T-cell (primary cell): ENCODE measurements at regions not wholly inside any gene's neighbourhood (a gene's known extent, or its start where the extent isn't known, plus 50 kb on each side); places are given as distances from the start of the nearest gene placed in this dataset.

ENCODE experiments used
- ATAC-seq, 4 experiments: fragments of 200-7000 bp in 3 of 4; fragments of 150-1000 bp in 1 of 4; cut with Tn5 transposase; replicated peaks in 1 of 4; 1 replicate in 3 of 4; 2 replicates in 1 of 4; pipeline ENCODE4 v1.10.0; 2021; ENCODE audit warnings: moderate library complexity in 3 of 4, mild to moderate bottlenecking in 2 of 4, moderate number of reproducible peaks in 1 of 4
- CTCF ChIA-PET, 2 donors: fragments of 300-600 bp; sonication (Branson Sonifier 250); formaldehyde crosslinking; loops; one replicate each; lab custom pipeline; 2022; ENCODE audit warnings: antibody characterized with exemption in 2 of 2; lab: Charles Lee
- POLR2A ChIA-PET, 2 donors: fragments of 300-600 bp; sonication (Branson Sonifier 250); formaldehyde crosslinking; loops; one replicate each; lab custom pipeline; 2022; ENCODE audit warnings: antibody characterized with exemption in 2 of 2; lab: Charles Lee
- DNase-seq, 35 experiments: peaks; one replicate each; pipeline versions ENCODE4 v3.0.0 to v3.0.0-alpha.2; 2013 to 2023
- H3K27ac ChIP-seq: one replicate; pipeline ENCODE4 v1.5.1; 2013; ENCODE audit warnings: low read length
- H3K27me3 ChIP-seq, 2 experiments: replicated peaks in 1 of 2; 1 replicate in 1 of 2; 2 replicates in 1 of 2; pipeline versions ENCODE4 v1.6.1 to v1.7.0; 2013; ENCODE audit warnings: low read length in 1 of 2, mixed read lengths in 1 of 2; ENCODE audit not compliant: control insufficient read depth in 2 of 2, insufficient read depth in 2 of 2; ENCODE audit errors: extremely low read depth in 1 of 2
- H3K36me3 ChIP-seq, 2 donors: 1 replicate in 1 of 2; 2 replicates in 1 of 2; pipeline versions ENCODE4 v1.6.1 to v1.7.0; 2013; ENCODE audit warnings: low read length in 1 of 2; ENCODE audit not compliant: control insufficient read depth in 2 of 2, insufficient read depth in 1 of 2; ENCODE audit errors: extremely low read depth in 1 of 2
- H3K4me1 ChIP-seq, 2 experiments: 1 replicate in 1 of 2; 2 replicates in 1 of 2; pipeline versions ENCODE4 v1.6.1 to v1.7.0; 2013; ENCODE audit warnings: low read length in 2 of 2, mixed read lengths in 1 of 2; ENCODE audit not compliant: insufficient read depth in 2 of 2, control insufficient read depth in 1 of 2; ENCODE audit errors: extremely low read depth in 1 of 2
- H3K4me3 ChIP-seq, 2 donors: 1 replicate in 1 of 2; 2 replicates in 1 of 2; pipeline versions ENCODE4 v1.5.1 to v1.7.0; 2013; ENCODE audit warnings: mild to moderate bottlenecking in 2 of 2, low read length in 1 of 2, moderate library complexity in 1 of 2; ENCODE audit not compliant: control insufficient read depth in 1 of 2; ENCODE audit errors: extremely low read depth in 1 of 2
- H3K9me3 ChIP-seq: 2 replicates; pipeline ENCODE4 v1.7.0; 2013
- H3K27ac Mint-ChIP-seq, 2 donors: one replicate each; pipeline ENCODE4 v1.8.0; 2020 to 2021; ENCODE audit warnings: mild to moderate bottlenecking in 2 of 2, mixed read lengths in 2 of 2
- H3K27me3 Mint-ChIP-seq, 2 donors: one replicate each; pipeline ENCODE4 v1.8.0; 2021 to 2022; ENCODE audit warnings: mixed read lengths in 2 of 2
- H3K36me3 Mint-ChIP-seq: one replicate; pipeline ENCODE4 v1.8.0; 2021; ENCODE audit warnings: mixed read lengths
- H3K4me1 Mint-ChIP-seq, 3 donors: one replicate each; pipeline ENCODE4 v1.8.0; 2020 to 2022; ENCODE audit warnings: mixed read lengths in 3 of 3, mild to moderate bottlenecking in 1 of 3
- H3K4me3 Mint-ChIP-seq, 3 donors: one replicate each; pipeline ENCODE4 v1.8.0; 2020 to 2022; ENCODE audit warnings: mild to moderate bottlenecking in 3 of 3, mixed read lengths in 3 of 3, moderate library complexity in 3 of 3
- H3K9me3 Mint-ChIP-seq, 3 donors: one replicate each; pipeline ENCODE4 v1.8.0; 2020 to 2022; ENCODE audit warnings: mixed read lengths in 3 of 3
- WGBS: methylation state at CpG from one replicate; pipeline ENCODE4 v1.1.5; 2013; ENCODE audit warnings: missing lambda C conversion rate; ENCODE audit not compliant: insufficient coverage; 5-methylcytosine and 5-hydroxymethylcytosine counted together

DNA sequence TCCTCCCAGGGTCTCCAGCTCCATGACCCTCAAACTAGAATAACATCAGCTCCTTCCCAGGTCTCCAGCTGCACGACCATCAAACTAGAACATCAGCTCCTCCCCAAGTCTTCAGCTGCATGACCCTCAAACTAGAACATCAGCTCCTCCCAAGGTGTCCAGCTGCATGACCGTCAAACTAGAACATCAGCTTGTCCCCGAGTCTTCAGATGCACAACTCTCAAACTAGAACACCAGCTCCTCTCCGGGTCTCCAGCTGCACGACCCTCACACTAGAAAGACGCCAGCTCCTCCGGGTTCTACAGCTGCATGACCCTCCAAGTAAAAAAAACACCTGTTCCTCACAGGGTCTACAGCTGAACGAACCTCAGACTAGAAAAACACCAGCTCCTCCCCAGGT lies 312.9 kb upstream of the TFPI start:
- WGBS, result 83% methylated on average over 8 of the region's 8 CpGs
- Histone ChIP-seq H3K27me3 (peaks cover 0 to 3% of the 10 kb centered on the region in 2 experiments), H3K27ac (no peak overlapping the region), H3K4me1 (no peaks in the 10 kb centered on the region), H3K4me3 (no peak overlapping the region), H3K36me3 (no peaks in the 10 kb centered on the region), H3K9me3 (no peaks in the 10 kb centered on the region)
- no peaks in the 10 kb centered on the region for H3K36me3 Mint-ChIP-seq
- DNase-seq (no peak), ATAC-seq (no peak)
- CTCF ChIA-PET, result interaction anchor here in 1 of 2 donors (0.6 kb wide), 1 partner anchor 406 kb away, joined by 3 read pairs; no protein-coding TSS in a partner anchor
- H3K4me1 Mint-ChIP-seq, result no peaks in the 10 kb centered on the region
- H3K27ac Mint-ChIP-seq, result no peak overlapping the region
- POLR2A ChIA-PET, result interaction anchor here in 1 of 2 donors (0.6 kb wide), 1 partner anchor 10 kb away, joined by 4 read pairs; no protein-coding TSS in a partner anchor
- peaks cover 2 to 18% (median 14%) of the 10 kb centered on the region in 3 donors for H3K9me3 Mint-ChIP-seq
- no peak overlapping the region for H3K4me3 Mint-ChIP-seq
- peaks cover 2 to 8% of the 10 kb centered on the region in 2 donors for H3K27me3 Mint-ChIP-seq

DNA sequence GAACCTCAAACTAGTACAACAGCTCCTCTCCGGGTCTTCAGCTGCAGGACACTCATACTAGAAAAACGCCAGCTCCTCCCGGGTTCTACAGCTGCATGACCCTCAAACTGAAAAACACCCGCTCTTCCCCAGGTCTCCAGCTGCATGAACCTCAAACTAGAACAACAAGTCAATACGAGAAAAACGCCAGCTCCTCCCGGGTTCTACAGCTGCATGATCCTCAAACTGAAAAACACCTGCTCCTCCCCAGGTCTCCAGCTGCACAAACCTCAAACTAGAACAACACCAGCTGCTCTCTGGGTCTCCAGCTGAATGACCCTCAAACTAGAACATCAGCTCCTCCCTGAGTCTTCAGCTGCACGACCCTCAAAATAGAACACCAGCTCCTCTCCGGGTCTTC lies 315.0 kb upstream of the TFPI start:
- H3K4me3 Mint-ChIP-seq, result no peak overlapping the region
- no peaks in the 10 kb centered on the region for H3K9me3 ChIP-seq
- H3K4me1 Mint-ChIP-seq, result no peaks in the 10 kb centered on the region
- POLR2A ChIA-PET, result no interaction called here
- H3K4me3 ChIP-seq, result no peak overlapping the region
- ATAC-seq (no peak), DNase-seq (no peak)
- H3K36me3 Mint-ChIP-seq, result no peaks in the 10 kb centered on the region
- 59% methylated on average over 8 of the region's 9 CpGs for WGBS
- H3K27me3 ChIP-seq, result peaks cover 0 to 3% of the 10 kb centered on the region in 2 experiments
- no peak overlapping the region for H3K27ac ChIP-seq
- H3K4me1 ChIP-seq, result no peaks in the 10 kb centered on the region
- H3K9me3 Mint-ChIP-seq, result peaks cover 2 to 18% (median 14%) of the 10 kb centered on the region in 3 donors
- H3K27me3 Mint-ChIP-seq, result peaks cover 2 to 8% of the 10 kb centered on the region in 2 donors
- H3K27ac Mint-ChIP-seq, result no peak overlapping the region
- no peaks in the 10 kb centered on the region for H3K36me3 ChIP-seq
- CTCF ChIA-PET, result no interaction called here

DNA sequence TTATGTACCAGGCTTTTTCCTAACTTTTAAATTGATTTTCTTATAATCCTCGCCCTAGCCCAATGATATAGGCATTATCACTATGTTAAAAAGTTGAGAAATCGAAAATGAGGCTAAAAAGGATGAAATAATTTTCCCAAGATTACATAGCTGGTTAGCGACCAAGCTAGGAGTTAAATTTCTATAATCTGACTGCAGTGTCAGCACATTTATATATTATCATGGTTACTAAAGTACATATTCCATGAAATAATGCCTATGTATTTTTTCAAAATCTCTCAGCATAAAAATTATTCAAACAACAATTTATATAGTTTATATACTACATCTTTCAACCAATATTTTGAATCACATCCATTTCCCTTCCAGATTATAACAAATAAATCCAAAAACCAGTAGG lies 317.3 kb upstream of the TFPI start:
- Mint-ChIP-seq H3K27me3 (peaks cover 0 to 8% of the 10 kb centered on the region in 2 donors), H3K9me3 (peaks cover 5 to 21% (median 14%) of the 10 kb centered on the region in 3 donors), H3K4me3 (no peak overlapping the region), H3K4me1 (no peaks in the 10 kb centered on the region), H3K27ac (no peak overlapping the region), H3K36me3 (no peaks in the 10 kb centered on the region)
- Histone ChIP-seq H3K9me3 (no peaks in the 10 kb centered on the region), H3K4me1 (no peaks in the 10 kb centered on the region), H3K36me3 (no peaks in the 10 kb centered on the region), H3K4me3 (no peak overlapping the region), H3K27me3 (peaks cover 0 to 3% of the 10 kb centered on the region in 2 experiments), H3K27ac (no peak overlapping the region)
- ChIA-PET CTCF (interaction anchor here in 1 of 2 donors (0.5 kb wide), 1 partner anchor 1334 kb away, joined by 3 read pairs; no protein-coding TSS in a partner anchor), POLR2A (no interaction called here)
- WGBS, result no CpG with 5 or more reads among the region's 3 CpGs
- ATAC-seq (no peak), DNase-seq (no peak)

DNA sequence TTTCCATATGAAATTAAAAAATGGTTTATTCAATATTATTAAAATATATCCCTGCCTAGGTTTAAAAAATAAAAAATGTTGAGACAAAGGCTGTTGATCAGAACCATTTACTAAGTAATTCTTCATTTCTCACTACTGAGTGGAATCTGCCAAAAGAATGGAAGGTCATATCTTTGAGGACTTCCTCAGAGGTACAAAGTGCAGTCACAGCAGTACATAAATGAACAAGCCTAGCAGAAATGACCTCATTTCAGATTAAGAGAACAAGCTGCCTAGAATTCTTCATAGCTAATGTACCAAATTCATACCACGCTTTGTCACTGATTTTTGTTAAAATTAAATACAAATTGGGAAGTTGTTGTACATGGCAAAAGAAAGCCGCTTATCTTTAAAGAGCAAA lies 318.9 kb upstream of the TFPI start:
- Histone ChIP-seq H3K27ac (no peak overlapping the region), H3K4me1 (no peaks in the 10 kb centered on the region), H3K36me3 (no peaks in the 10 kb centered on the region), H3K4me3 (no peak overlapping the region), H3K27me3 (no peaks in the 10 kb centered on the region), H3K9me3 (no peaks in the 10 kb centered on the region)
- H3K4me1 Mint-ChIP-seq, result no peaks in the 10 kb centered on the region
- DNase-seq (no peak), ATAC-seq (no peak)
- WGBS, result no CpG with 5 or more reads among the region's 2 CpGs
- POLR2A ChIA-PET, result no interaction called here
- H3K36me3 Mint-ChIP-seq, result no peaks in the 10 kb centered on the region
- H3K27ac Mint-ChIP-seq, result no peak overlapping the region
- no peaks in the 10 kb centered on the region for H3K27me3 Mint-ChIP-seq
- no peak overlapping the region for H3K4me3 Mint-ChIP-seq
- H3K9me3 Mint-ChIP-seq, result peaks cover 5 to 9% (median 6%) of the 10 kb centered on the region in 3 donors
- CTCF ChIA-PET, result no interaction called here

DNA sequence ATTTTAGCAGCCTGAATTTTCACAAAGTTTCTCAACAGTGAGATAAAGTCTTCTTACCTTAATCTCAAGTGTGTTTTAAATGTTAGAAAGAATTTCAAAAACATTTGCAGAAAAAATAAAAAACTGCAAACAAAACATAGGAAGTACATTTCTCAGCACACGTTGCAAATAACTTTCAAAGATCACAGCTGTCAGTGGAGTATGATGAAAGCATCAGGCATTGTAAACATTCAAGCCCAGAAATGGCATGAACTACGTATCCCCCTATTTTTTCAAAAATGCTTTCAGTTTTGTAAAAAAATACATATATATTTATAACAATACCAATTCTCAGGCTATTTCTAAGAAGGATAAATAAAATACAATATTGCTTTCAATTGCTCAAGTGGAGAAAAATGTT lies 320.6 kb upstream of the TFPI start:
- no peaks in the 10 kb centered on the region for H3K4me1 ChIP-seq
- no peaks in the 10 kb centered on the region for H3K27me3 ChIP-seq
- H3K36me3 Mint-ChIP-seq, result no peaks in the 10 kb centered on the region
- no peaks in the 10 kb centered on the region for H3K4me1 Mint-ChIP-seq
- peaks cover 2 to 5% (median 3%) of the 10 kb centered on the region in 3 donors for H3K9me3 Mint-ChIP-seq
- DNase-seq (no peak), ATAC-seq (no peak)
- H3K27ac ChIP-seq, result no peak overlapping the region
- no peaks in the 10 kb centered on the region for H3K9me3 ChIP-seq
- CTCF ChIA-PET, result interaction anchor here in 1 of 2 donors (0.7 kb wide), 1 partner anchor 8 kb away, joined by 3 read pairs; no protein-coding TSS in a partner anchor
- no peaks in the 10 kb centered on the region for H3K27me3 Mint-ChIP-seq
- no CpG with 5 or more reads among the region's 2 CpGs for WGBS
- H3K36me3 ChIP-seq, result no peaks in the 10 kb centered on the region
- H3K27ac Mint-ChIP-seq, result no peak overlapping the region
- H3K4me3 ChIP-seq, result no peak overlapping the region
- POLR2A ChIA-PET, result no interaction called here
- no peak overlapping the region for H3K4me3 Mint-ChIP-seq

DNA sequence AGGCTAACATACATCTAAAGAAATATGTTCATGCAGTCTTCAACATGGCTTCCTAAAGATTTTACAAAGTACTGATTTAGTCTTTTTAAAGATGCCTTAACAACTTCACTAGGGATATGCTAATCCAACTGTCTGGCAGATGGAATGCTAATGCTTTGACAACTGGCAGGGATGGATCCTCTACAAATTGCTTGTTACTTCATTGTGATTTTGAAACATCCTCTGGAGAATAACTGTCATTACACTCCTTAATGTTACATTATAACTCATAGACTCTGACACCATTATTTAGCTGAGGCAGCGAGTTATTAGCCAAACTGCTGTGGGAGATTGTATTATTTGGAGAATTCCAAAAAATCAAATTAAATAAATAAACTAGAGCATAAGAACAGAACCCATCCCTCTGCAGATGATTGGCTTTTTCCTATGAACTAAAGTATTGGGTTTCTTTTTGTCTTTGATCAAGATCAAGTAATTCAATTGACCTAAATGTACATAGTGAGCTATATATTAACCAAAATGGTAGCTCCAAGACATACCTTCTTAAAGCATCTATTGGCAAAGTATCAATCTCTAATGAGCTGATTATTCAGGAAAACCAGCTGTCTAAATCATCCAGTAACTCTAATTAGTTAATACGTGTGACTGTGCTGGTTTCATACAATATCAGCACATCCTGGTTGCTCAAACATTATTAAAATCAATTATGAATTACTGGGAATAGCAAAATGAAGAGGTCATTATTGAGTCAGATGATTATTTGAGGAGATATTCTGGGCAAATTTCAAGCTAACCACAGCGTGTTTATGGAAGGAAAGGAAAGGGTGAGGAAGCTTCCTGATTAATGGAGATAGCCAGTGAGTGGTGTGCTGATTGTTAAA lies 321.3 kb upstream of the TFPI start:
- no peak overlapping the region for H3K27ac ChIP-seq
- ATAC-seq (no peak), DNase-seq (no peak)
- H3K4me1 ChIP-seq, result no peaks in the 10 kb centered on the region
- no peaks in the 10 kb centered on the region for H3K36me3 ChIP-seq
- no peaks in the 10 kb centered on the region for H3K4me1 Mint-ChIP-seq
- no peak overlapping the region for H3K4me3 ChIP-seq
- CTCF ChIA-PET, result interaction anchor here in 1 of 2 donors (0.7 kb wide), 1 partner anchor 9 kb away, joined by 3 read pairs; no protein-coding TSS in a partner anchor
- H3K9me3 ChIP-seq, result no peaks in the 10 kb centered on the region
- H3K27me3 Mint-ChIP-seq, result no peaks in the 10 kb centered on the region
- peaks cover 2 to 5% (median 3%) of the 10 kb centered on the region in 3 donors for H3K9me3 Mint-ChIP-seq
- WGBS, result 60% methylated on average over 1 of the region's 3 CpGs
- H3K27me3 ChIP-seq, result no peaks in the 10 kb centered on the region
- POLR2A ChIA-PET, result no interaction called here
- H3K27ac Mint-ChIP-seq, result no peak overlapping the region
- no peak overlapping the region for H3K4me3 Mint-ChIP-seq
- H3K36me3 Mint-ChIP-seq, result no peaks in the 10 kb centered on the region
